Activated CD4-positive, alpha-beta T cell treated with anti-CD3 and anti-CD28 coated beads, Interleukin-2, amount 10 ng/mL, durations not matched to agents 24 days and 14 days (primary cell): ENCODE measurements at regions not wholly inside any gene's neighbourhood (a gene's known extent, or its start where the extent isn't known, plus 50 kb on each side); places are given as distances from the start of the nearest gene placed in this dataset.

ENCODE experiments used
- DNase-seq: peaks from one replicate; pipeline ENCODE4 v3.0.0; 2022
- H3K27ac Mint-ChIP-seq: one replicate; pipeline ENCODE4 v1.8.0; 2022; ENCODE audit warnings: mild to moderate bottlenecking, mixed read lengths
- H3K27me3 Mint-ChIP-seq: one replicate; pipeline ENCODE4 v1.8.0; 2022; ENCODE audit warnings: mixed read lengths
- H3K36me3 Mint-ChIP-seq: one replicate; pipeline ENCODE4 v1.8.0; 2022; ENCODE audit warnings: low read depth, mild to moderate bottlenecking, mixed read lengths
- H3K4me1 Mint-ChIP-seq: one replicate; pipeline ENCODE4 v1.8.0; 2021; ENCODE audit warnings: mixed read lengths
- H3K4me3 Mint-ChIP-seq: one replicate; pipeline ENCODE4 v1.8.0; 2022; ENCODE audit warnings: mild to moderate bottlenecking, moderate library complexity, mixed read lengths
- H3K9me3 Mint-ChIP-seq: one replicate; pipeline ENCODE4 v1.8.0; 2021; ENCODE audit warnings: mixed read lengths
- intact Hi-C: fragments of 100-400 bp; cut with micrococcal nuclease; formaldehyde crosslinking; loops from one replicate; pipeline ENCODE4 v1.15.1; 2023

DNA sequence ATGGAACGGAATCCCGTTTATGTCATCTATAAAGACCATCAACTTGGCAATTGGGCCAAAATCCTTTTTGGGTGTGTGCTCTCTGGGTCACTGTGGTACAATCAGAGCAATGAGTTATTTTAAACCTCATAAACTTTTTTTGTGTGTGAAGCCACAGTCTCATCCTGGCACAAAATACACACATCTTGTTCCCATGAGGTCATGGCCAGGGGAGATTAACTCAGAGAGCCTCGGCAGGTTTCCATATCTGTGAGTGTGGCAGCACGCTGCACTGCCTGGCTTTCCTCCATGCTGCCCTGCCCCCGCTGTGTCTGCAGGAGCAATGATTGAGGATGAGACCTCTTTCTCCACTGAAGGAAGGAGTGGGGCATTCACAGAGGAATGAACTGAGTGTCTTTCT lies 54.0 kb upstream of the DLG1 start:
- Mint-ChIP-seq H3K9me3 (no peaks in the 10 kb centered on the region), H3K36me3 (no peaks in the 10 kb centered on the region), H3K27ac (no peak overlapping the region), H3K4me1 (no peaks in the 10 kb centered on the region), H3K27me3 (peaks cover 7% of the 10 kb centered on the region), H3K4me3 (no peak overlapping the region)
- intact Hi-C loops = no loop called here
- DNase-seq = no peak

DNA sequence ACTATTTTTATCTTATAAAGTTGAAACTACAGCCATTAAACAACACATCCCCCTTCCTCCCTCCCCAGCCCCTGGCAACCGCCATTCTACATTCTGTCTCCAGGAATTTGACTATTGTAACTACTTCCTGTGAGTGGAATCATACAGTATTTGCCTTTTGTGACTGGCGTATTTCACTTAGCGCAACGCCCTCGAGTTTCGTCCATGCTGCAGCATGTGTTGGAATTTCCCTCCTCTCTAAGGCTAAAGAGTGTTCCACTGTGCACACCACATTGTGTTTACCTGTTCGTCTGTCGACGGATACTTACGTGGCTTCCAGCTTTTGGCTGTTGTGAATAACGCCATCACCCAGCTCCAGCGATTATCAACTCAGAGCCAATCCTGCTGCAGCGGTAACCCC lies 52.0 kb upstream of the DLG1 start:
- intact Hi-C loops = no loop called here
- no peaks in the 10 kb centered on the region for H3K9me3 Mint-ChIP-seq
- H3K27ac Mint-ChIP-seq = no peak overlapping the region
- H3K27me3 Mint-ChIP-seq = peaks cover 5% of the 10 kb centered on the region
- H3K4me1 Mint-ChIP-seq = no peaks in the 10 kb centered on the region
- no peak overlapping the region for H3K4me3 Mint-ChIP-seq
- no peaks in the 10 kb centered on the region for H3K36me3 Mint-ChIP-seq
- DNase-seq = no peak

DNA sequence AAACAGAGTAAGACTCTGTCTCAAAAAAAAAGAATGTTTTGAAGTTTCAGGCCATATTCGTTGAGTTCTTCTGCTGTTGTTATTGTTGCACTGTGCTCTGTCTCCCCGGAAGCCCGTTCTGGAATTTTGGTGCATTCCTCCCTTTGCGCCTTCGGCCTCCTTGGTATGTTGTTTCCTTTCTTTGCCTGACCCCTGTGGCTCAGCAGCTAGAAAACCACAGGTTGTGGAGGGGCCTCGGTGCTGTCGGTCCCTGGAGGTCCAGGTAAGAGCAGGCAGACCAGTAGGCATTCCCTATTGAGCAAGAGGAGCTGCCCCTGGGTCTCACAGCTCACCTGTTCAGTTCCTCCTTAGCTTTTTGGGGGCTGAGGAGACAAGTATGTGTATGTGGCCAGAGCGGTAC lies 51.0 kb upstream of the DLG1 start:
- Mint-ChIP-seq H3K36me3 (no peaks in the 10 kb centered on the region), H3K4me3 (no peak overlapping the region), H3K27me3 (peaks cover 3% of the 10 kb centered on the region), H3K27ac (no peak overlapping the region), H3K4me1 (no peaks in the 10 kb centered on the region), H3K9me3 (no peaks in the 10 kb centered on the region)
- no peak for DNase-seq
- intact Hi-C loops = no loop called here
